HEK293 (cell line): ENCODE measurements at regions not wholly inside any gene's neighbourhood (a gene's known extent, or its start where the extent isn't known, plus 50 kb on each side); places are given as distances from the start of the nearest gene placed in this dataset.

Source experiments
- BCL11A ChIP-seq: fragments of 450-650 bp; formaldehyde crosslinking; IDR thresholded peaks from 2 replicates; pipeline ENCODE4 v1.5.1; 2016; ENCODE audit warnings: low read depth, missing biosample characterization, missing genetic modification characterization
- EGR2 ChIP-seq: fragments of 450-650 bp; formaldehyde crosslinking; IDR thresholded peaks from 2 replicates; pipeline ENCODE4 v1.5.1; 2016; ENCODE audit warnings: low read depth, missing biosample characterization, missing genetic modification characterization
- REST ChIP-seq: fragments of 450-650 bp; formaldehyde crosslinking; IDR thresholded peaks from 2 replicates; pipeline ENCODE4 v1.5.1; 2016; ENCODE audit warnings: missing biosample characterization, missing genetic modification characterization
- ZNF223 ChIP-seq: fragments of 450-650 bp; formaldehyde crosslinking; IDR thresholded peaks from 2 replicates; pipeline ENCODE4 v1.5.1; 2016; ENCODE audit warnings: missing biosample characterization, missing genetic modification characterization
- ZNF354C ChIP-seq: fragments of 450-650 bp; formaldehyde crosslinking; IDR thresholded peaks from 2 replicates; pipeline ENCODE4 v1.5.1; 2016; ENCODE audit warnings: missing biosample characterization, missing genetic modification characterization, low read depth, borderline replicate concordance
- TF ChIP-seq, protein P1 (sequence below): fragments of 450-650 bp; formaldehyde crosslinking; IDR thresholded peaks from 2 replicates; pipeline ENCODE4 v1.5.1; 2016; ENCODE audit warnings: missing biosample characterization, missing genetic modification characterization
- TF ChIP-seq, protein P2 (sequence below): fragments of 450-650 bp; formaldehyde crosslinking; IDR thresholded peaks from 2 replicates; pipeline ENCODE4 v1.5.1; 2016; ENCODE audit warnings: missing biosample characterization, missing genetic modification characterization
- TF ChIP-seq, protein P3 (sequence below): sonication (generic); formaldehyde crosslinking; IDR thresholded peaks from 2 replicates; pipeline ENCODE4 v1.8.1; 2022; ENCODE audit warnings: mild to moderate bottlenecking, moderate library complexity, missing genetic modification reagents

DNA sequence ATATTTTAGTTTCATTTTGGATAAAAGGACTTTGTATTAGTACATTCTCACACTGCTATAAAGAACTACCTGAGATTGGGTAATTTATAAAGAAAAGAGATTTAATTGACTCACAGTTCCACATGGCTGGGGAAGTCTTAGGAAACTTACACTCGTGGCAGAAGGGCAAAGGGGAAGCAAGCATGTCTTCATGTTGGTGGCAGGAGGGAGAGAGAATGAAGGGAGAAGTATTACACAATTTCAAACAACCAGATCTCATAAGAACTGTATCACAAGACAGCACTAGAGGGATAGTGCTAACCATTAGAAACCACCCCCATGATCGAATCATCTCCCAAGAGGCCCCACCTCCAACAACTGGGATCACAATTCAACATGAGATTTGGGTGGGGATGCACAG is 142.9 kb downstream of the USP31 start:
- TF ChIP-seq, protein P1, sequence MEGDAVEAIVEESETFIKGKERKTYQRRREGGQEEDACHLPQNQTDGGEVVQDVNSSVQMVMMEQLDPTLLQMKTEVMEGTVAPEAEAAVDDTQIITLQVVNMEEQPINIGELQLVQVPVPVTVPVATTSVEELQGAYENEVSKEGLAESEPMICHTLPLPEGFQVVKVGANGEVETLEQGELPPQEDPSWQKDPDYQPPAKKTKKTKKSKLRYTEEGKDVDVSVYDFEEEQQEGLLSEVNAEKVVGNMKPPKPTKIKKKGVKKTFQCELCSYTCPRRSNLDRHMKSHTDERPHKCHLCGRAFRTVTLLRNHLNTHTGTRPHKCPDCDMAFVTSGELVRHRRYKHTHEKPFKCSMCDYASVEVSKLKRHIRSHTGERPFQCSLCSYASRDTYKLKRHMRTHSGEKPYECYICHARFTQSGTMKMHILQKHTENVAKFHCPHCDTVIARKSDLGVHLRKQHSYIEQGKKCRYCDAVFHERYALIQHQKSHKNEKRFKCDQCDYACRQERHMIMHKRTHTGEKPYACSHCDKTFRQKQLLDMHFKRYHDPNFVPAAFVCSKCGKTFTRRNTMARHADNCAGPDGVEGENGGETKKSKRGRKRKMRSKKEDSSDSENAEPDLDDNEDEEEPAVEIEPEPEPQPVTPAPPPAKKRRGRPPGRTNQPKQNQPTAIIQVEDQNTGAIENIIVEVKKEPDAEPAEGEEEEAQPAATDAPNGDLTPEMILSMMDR (tag by site-specific recombination), result no peak
- TF ChIP-seq ZNF354C (tag by site-specific recombination) (no peak), ZNF223 (tag by site-specific recombination) (no peak), BCL11A (tag by site-specific recombination) (no peak), EGR2 (no peak), REST (tag by site-specific recombination) (no peak)
- TF ChIP-seq, protein P2, sequence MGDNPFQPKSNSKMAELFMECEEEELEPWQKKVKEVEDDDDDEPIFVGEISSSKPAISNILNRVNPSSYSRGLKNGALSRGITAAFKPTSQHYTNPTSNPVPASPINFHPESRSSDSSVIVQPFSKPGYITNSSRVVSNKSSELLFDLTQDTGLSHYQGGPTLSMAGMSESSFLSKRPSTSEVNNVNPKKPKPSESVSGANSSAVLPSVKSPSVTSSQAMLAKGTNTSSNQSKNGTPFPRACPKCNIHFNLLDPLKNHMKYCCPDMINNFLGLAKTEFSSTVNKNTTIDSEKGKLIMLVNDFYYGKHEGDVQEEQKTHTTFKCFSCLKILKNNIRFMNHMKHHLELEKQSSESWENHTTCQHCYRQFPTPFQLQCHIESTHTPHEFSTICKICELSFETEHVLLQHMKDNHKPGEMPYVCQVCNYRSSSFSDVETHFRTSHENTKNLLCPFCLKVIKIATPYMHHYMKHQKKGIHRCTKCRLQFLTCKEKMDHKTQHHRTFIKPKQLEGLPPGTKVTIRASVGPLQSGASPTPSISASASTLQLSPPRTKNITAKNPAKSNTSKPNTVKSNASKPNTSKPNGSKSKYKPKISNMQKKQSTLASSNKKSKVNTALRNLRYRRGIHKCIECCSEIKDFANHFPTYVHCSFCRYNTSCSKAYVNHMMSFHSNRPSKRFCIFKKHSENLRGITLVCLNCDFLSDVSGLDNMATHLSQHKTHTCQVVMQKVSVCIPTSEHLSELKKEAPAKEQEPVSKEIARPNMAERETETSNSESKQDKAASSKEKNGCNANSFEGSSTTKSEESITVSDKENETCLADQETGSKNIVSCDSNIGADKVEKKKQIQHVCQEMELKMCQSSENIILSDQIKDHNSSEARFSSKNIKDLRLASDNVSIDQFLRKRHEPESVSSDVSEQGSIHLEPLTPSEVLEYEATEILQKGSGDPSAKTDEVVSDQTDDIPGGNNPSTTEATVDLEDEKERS (tag by site-specific recombination), result no peak
- TF ChIP-seq, protein P3, sequence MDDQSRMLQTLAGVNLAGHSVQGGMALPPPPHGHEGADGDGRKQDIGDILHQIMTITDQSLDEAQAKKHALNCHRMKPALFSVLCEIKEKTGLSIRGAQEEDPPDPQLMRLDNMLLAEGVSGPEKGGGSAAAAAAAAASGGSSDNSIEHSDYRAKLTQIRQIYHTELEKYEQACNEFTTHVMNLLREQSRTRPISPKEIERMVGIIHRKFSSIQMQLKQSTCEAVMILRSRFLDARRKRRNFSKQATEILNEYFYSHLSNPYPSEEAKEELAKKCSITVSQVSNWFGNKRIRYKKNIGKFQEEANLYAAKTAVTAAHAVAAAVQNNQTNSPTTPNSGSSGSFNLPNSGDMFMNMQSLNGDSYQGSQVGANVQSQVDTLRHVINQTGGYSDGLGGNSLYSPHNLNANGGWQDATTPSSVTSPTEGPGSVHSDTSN (CRISPR knock-in tag), result no peak
